ENCODE measurements at regions not wholly inside any gene's neighbourhood (a gene's known extent, or its start where the extent isn't known, plus 50 kb on each side); places are given as distances from the start of the nearest gene placed in this dataset.
"Not testable (repeated sequence)": the region's sequence is repeated elsewhere in the genome, so short reads cannot be mapped to it uniquely, and the experiment has no call there.

GRCh38 chr12:8294662-8295061 is 67.2 kb upstream of the FAM90A1 start:
- TF ChIP-seq, protein P1, sequence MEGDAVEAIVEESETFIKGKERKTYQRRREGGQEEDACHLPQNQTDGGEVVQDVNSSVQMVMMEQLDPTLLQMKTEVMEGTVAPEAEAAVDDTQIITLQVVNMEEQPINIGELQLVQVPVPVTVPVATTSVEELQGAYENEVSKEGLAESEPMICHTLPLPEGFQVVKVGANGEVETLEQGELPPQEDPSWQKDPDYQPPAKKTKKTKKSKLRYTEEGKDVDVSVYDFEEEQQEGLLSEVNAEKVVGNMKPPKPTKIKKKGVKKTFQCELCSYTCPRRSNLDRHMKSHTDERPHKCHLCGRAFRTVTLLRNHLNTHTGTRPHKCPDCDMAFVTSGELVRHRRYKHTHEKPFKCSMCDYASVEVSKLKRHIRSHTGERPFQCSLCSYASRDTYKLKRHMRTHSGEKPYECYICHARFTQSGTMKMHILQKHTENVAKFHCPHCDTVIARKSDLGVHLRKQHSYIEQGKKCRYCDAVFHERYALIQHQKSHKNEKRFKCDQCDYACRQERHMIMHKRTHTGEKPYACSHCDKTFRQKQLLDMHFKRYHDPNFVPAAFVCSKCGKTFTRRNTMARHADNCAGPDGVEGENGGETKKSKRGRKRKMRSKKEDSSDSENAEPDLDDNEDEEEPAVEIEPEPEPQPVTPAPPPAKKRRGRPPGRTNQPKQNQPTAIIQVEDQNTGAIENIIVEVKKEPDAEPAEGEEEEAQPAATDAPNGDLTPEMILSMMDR (IDR thresholded peaks at IDR 0.05) = not testable (repeated sequence)
- not testable (repeated sequence) for TF ChIP-seq POLR2AphosphoS5 (IDR thresholded peaks at IDR 0.05)

Measured in prostate gland (tissue), 2 donors.